HG03280 (cell line): ENCODE measurements at regions not wholly inside any gene's neighbourhood (a gene's known extent, or its start where the extent isn't known, plus 50 kb on each side); places are given as distances from the start of the nearest gene placed in this dataset.
A peak's percentile ranks its signal among the peaks of the same experiment; 100 is the strongest.
"Not testable (repeated sequence)": the region's sequence is repeated elsewhere in the genome, so short reads cannot be mapped to it uniquely, and the experiment has no call there.

Experiments used
- ATAC-seq: cut with Tn5 transposase; IDR thresholded peaks from one replicate; pipeline ENCODE4 v1.9.1; 2021; ENCODE audit warnings: mild to moderate bottlenecking, moderate library complexity; ENCODE audit not compliant: unreplicated experiment

DNA sequence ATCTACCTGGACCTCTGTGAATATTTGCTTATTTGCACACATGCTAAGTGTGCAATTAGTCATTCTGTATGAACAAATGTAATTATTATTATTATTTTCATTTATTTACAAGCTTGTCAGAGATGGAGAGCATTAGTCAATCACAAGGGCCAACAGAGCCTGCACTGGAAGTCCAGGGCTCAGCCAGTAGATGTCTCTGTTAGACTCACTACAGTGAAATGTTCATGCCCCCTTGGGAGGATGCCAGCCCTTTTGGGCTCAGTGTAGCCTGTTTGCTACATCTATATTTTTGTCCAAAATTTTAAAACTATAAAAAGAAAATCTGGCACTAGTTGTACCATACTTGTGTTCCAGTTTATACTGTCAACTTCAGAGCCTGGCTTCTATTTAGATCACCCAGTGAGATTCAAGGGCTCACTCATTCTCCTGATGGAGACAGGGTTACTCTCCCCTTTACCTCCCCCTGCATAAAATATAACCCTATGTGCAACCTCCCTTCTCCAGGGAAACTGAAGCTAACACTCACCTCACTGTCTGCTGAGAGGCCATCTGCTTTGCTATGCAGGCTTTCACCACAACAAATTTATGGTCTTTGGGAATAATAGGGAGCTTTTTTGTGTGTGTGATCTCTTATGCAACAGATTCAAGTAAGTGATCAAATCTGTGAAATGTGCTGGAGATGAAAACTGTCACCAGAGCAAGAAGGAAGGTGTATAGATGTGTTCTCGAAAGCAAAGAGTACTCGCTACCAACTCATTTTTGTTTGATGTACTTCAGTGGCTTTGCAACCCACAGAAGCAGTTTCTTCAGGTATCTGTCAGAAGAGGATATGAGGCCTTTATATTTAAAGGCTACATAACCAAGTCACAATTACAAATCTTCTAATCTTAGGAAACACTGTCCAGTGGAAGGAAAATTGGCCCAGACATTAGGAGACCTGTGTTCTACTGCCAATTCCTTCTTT, 99.9 kb upstream of the TLE4 start:
- ATAC-seq: no peak

DNA sequence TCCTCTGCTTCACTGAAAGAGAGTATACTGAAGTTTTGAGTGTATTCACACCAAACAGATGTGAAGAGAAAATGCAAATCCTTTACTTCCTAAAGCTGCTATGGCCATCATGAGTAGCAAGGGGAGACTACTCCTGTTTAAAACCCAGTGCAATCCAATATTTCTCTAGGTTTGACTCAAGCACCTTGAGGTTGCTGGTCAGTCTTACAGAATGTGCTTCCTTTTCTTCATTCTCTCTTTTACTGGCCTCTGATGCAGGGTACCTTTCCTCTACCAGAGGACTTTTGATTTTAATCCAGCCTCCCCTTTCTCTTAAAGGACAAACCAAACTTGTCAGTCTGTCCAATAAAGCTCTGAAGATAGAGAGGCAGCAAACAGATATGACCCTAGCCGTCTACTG, 98.1 kb upstream of the TLE4 start:
- no peak for ATAC-seq

DNA sequence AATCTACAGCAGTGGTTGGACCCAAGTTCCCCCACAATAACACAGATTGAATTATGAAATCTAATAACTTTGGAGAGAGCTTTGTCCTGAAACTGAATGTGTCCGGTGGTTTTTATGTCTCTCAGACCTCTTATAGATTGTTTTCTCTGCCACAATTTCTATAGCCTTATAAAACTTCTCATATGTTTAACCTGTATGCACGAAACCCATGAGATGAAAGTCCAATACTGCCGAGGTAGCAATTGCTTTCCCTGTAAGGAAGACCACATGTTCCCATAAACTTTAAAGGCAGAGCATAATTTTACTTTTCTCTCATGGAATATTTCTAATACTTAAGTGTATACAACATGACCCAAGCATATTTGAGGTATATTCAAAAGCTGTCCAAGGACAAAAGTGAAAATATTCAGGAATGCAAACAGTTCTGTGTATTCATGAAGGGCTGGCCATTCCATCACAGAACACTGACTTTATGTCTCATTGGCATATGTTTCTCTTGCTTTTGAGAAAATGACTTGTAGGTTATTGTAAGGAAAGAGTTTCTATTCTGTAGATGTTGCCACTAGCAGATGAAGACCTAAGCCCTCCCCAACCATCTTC, 94.4 kb upstream of the TLE4 start:
- ATAC-seq: no peak

DNA sequence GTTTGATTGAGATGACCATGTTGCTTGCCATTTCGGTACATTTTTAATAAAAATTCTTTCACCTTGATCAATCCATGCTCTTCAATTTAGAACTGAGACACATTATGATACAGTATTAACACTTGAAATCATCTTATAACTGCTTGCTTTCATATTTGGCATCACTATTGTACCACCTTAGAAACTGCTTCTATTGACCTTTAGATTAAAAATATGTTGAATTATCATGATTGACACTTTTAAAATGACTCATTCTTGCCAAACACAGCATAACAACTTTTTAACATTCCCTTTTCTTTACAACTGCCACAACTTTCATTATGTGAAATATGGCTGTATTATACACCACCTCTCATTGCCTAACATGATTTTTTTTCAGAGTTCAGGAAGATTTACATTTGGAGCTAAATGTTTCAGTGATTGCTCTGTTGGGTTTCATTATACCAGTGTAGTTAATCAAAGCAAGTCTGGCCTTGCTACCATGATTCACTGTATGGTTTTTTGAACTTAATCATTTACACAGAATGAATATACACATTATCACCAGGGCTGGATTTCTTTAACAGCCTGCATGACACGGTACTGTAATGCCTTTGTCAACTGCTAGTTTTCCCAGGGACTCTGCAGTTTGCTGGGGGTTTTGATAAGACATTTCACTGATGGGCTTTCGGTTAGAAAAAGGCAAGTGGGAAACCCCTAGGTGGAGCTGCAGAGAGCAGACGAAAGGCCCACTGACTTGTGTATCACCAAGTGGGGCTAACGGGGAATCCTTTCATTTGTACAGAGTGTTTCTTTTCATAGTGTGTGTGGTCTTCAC, 93.6 kb upstream of the TLE4 start:
- ATAC-seq: peak; percentile 78

DNA sequence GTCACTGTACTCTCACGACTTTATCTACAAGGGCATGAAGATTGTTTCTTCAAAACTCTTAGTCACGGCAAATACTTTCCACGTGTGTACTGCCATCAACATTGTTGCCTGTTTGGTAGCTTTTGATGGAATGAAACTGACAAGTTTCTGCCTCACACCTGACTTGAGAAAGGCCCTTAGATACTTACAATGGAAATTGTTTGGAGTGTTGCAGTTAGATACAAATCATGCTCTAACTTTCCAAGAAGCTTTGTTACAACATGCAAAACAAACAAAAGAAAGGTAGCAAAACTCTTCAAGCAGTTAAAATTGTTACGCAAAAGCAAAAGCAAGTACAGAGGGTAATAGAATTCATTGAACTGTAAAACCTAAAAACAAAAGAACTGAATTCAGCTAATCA, 91.1 kb upstream of the TLE4 start:
- ATAC-seq: no peak

DNA sequence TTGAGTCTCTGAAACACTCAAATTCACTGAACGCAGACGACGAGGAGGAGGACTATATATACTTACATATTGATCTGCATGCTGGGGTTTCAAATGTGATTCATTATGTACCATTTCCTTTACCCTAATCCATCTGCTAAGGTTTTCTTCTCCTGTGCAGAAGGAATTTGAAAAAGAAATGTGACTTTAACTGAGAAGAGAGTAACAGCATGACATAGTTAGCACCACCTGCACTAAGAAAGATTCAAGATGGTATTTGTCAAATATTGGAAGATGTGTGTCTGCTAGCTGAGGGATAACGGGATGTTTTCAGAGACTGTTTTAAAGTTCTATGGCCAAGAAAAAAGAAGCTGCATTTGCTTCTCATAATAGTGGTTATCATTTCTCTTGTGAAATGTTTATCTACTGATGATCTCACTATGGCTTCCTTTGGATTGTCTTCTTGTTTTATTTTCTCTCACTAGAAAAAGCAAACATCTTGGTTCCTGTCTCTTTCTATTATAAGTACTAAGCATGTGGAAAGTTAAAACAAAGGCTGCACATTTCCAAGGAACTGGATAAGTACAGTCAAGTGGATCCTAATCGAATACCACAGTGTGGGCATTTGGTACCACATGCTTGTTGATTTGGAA, 89.8 kb upstream of the TLE4 start:
- ATAC-seq: no peak

DNA sequence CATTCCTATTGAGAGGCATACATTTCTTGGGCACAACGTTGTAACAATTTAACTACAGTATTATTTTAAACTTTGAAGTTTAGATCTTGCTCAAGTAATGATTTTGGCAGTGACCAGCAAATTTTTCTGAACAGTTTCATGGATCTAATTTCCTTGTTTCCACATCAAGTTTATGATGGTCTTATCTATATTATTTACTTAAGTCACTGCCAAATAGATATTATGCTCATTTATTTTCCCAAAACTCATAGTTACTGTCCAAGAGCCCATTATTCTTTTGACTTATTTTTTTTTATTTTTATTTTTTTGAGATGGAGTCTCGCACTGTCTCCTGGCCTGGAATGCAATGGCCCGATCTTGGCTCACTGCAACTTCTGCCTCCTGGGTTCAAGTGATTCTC, 86.5 kb upstream of the TLE4 start:
- ATAC-seq: no peak

DNA sequence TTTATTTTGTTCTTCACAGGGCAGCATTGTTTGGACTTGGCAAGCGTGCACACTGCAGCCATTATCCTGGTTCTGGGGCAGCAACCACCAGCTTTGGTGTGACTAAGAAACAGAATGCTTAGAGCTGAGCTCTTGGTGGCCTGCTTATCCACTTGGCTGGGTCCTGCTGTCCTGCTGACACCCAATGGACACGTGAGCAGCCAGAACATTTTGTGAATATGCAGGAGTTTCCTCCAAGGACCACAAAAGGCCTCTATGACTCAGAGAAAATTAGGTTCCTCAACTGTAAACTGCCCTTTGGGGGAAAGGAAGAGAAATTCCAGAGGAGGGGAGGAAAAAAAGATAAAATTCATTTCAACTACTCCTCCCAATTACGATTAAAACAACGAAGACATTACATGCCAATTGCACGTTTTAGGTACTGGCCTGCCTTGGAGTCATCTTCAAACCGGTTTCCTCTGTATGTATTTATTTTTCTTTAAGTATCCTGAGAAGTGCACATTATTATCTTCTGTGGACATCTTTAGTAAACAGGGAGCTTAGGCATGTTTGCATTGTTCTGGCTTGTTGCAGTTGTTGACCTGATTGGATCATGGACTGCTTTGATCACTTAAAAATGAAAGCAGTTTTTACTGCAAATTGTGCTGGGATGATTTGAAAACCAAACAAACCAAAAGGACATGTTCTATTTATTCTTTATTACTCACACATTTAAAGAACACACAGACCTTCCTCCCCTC, 82.3 kb upstream of the TLE4 start:
- ATAC-seq: no peak

DNA sequence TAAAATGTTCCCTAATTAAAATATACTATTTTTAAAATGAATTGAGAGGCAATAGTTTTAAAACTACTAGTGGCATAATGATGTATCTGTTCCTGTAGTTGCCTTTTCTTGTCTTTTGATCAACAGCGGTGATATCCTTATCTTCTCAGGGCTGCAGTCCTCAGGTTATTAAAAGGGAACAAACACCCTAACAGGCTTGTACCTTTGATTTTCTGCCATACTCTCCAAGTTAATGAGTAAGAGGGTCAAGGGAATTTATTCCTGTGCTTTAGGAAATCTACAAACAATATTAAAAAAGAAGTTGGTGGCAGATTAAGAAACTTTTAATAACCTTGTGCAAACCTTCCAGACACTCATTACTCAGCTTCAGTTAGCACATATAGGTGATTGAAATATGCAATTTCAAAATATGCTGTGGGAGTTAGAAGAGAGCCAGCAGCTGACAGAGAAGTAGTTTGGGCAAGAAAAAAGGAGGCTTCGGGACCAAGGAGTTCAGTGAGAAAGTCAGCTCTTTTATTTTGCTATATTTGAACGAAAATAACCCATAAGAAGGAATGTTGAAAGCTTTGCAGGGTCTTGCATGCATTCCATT, 81.0 kb upstream of the TLE4 start:
- no peak for ATAC-seq

DNA sequence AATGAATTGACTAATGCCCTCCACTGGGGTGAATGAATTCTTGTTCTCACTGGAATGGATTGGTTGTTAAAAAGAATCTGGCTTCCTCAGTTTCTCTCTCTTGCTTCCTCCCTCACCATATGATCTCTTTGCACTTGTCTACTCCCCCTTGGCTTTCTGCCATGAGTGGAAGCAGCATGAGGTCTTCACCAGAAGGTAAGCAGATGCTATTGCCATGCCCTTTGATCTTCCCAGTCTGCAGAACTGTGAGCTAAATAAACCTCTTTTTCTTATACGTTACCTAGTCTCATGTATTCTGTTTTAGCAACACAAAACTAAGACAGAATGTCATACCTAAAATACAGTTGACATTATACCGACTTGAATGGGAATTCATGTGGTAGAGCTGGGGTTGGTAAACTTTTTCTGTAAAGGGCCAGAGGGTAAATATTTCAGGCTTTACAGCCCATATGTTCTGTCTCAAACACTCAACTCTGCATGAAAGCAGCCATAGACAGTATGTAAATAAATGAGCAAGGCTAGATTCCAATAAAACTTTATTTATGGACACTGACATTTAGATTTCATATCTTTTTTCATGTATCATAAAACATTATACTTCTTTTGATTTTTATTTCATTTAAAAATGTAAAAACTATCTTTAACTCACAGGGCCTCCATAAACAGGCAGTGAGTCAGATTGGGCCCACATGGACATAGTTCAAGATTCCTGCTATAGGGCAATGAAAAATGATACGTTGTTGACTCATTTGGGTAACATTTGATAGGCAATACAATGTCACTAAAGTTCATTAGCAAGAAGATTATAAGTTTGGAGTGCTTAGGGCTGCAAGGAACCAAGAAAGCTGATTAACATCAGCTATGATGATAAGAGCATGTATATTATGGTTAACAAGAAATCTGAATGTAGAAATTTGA, 79.4 kb upstream of the TLE4 start:
- ATAC-seq: no peak

DNA sequence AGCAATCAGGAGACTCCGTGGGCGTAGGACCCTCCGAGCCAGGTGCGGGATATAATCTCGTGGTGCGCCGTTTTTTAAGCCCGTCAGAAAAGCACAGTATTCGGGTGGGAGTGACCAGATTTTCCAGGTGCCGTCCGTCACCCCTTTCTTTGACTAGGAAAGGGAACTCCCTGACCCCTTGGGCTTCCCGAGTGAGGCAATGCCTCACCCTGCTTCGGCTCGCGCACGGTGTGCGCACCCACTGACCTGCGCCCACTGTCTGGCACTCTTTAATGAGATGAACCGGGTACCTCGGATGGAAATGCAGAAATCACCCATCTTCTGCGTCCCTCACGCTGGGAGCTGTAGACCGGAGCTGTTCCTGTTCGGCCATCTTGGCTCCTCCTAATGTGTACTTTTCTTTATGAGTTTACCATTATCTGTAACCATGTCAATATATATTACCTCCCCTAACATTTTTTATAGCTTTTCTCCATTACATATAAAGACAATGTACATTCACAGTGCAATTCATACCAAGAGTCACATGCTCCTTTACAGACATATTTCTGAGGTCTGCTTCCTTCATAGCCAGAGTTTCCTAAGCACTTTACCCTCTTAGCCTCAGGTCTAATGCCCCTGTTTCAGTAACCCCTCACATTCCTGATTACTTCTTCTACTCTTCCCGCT, 71.4 kb upstream of the TLE4 start:
- not testable (repeated sequence) for ATAC-seq

DNA sequence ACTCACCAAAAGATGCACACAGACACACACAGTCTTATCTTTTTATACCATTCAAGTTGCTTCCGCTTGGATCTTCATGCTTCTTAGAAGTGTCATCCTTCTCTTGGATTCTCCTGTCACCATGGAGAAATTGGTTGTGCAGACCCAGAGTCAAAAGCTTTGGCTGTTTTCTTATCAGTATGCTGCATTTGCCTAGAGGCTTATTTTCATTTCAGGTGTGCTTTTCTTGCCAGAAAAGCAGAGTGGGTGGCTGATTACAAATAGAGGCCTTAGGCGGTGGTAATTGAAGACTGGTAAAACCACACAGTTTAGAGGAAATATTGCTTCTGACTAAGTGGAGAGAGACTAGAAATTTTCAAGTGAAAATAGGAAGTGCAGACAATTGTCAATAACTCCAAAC, 70.2 kb upstream of the TLE4 start:
- ATAC-seq: no peak

DNA sequence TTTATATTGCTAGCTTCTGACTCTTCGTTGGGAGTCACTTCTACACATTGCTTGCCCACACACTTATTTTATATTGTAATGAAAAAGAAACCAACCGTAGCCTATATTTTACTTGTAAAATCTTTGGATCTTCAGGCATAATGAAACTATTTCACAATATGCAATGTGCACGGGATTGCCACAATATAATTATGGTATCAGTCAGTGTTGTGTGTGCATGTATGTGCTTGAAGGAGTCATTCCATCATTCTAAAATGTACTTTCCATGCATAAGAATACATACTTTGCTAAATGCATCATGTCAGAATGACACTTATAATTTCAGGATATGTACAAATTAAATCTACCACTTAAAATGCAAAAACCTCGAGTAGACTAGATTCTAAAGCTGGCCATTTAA, 64.0 kb upstream of the TLE4 start:
- ATAC-seq: no peak

DNA sequence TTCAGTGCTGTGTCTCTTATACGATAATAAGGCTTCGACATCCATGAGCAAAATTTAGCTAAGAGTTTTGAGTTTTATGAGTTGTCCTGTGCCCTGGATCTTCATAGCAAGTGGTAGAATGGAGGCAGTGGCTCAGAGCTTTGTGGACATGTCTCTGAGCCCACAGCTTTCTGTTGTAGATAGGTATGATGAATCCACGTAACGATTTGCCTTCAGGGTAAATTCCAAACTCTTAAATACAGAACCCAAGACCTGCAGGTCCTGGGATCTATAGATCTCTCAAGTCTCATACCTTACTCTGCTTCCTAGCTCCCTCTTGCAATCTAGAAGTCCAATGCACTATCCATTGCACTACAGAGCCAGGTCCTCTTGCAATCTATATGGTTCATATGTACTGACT, 59.5 kb upstream of the TLE4 start:
- no peak for ATAC-seq
